Effector CD4-positive, alpha-beta T cell (primary cell): ENCODE measurements at regions not wholly inside any gene's neighbourhood (a gene's known extent, or its start where the extent isn't known, plus 50 kb on each side); places are given as distances from the start of the nearest gene placed in this dataset.

Experiments
- DNase-seq: peaks from one replicate; pipeline ENCODE4 v3.0.0-alpha.2; 2020

DNA sequence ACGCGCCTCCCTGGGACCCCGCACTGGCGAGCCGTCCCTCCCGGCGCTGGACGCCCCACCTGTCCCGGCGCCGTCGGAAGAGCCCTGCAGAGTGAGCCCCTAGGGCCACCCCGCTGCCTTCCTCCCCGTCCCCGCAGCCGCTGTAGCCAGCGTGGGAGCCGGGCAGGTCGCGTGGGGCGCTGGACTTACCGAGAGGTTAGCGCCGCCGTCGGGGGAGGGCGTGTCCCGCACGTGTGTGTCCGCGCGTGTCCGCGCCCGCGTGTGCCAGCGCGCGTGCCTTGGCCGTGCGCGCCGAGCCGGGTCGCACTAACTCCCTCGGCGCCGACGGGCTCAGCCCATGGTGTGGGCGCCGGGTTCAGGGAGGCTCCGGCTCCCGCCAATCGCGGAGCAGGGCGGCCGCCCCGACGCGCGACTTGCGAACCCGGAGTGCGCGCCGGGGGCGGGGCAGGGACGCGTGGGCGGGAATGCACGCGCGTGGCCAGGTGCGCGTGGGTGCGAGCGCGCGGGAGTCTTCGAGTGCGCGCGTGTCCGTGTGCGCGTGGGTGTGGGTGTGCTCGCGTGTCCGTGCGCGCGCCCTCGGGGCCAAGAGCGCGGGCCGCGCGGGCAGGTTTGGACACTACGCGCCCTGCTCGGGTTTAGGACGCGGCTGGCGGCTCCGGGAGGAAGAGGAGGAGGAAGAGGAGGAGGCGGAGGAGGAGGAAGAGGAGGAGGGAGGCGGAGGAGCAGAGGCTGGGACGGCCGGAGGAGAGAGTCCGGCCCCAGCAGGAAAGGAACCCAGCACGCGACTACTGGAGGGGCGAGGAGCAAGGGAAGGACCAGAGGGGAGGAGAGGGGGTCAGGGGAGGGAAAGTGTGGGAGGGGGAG lies 145.2 kb upstream of the ETS2 start:
- no peak for DNase-seq

DNA sequence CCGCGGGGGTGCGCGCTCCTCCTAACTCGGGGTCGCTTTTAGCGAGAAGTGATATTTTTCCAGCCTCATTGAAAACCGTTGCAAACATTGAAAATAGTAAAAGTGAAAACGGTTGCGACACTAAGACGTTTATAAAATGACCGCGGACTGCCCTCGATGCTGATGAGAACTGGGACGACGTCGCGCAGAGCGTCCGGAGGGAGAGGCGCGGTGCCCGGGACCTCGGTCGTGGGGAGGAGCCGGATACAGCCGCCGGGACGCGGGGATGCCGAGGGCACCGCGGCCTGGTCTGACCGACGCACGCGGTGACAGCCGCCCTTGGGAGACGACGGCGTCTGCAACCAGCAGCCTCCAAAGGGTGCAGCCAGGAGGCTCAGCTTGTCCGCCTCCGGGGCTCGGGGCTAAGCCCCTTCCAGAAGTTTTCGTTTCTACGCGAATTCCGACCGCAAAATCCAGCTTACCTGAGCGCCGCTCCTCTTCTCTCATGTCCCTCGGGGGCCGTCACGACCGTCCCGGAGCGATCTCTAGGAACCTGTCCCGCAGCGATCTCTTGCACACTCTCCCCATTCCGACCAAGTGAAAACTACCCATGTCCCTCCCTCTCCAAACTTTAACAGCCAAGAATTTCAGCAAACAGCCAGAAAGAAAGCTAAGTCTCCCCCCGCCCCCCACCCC lies 144.4 kb upstream of the ETS2 start:
- DNase-seq = no peak

DNA sequence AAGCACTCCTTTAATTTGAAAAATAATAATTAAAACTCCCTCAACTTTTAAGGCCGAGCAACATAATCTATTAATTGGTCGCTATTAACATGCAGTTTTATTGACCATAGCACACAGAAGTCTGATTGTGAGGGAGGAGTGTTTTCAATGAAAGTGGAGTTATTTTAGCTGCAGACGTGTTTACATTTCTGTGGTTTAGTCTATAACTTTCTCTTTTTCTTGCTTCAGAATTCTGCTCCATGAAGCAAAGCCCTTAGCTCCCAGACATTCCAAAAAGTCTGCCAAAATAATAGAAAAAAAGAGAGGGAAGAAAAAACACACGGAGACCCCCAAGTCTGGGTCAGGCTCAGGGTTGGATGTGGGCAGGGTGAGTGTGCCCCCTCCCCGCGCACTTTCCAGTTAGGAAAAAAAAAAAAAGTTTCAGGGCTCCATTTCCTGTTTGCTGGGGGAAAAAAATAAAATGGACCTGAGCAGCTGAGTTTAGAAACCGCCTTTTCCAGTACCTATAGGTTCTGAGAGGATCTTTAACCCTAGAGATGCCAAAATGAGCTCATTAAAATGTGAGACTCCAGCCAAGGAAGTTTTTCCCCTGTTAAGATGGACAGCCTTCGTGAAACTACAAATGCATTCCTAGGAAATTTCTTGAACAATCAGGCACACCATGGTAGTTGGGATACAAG lies 143.7 kb upstream of the ETS2 start:
- no peak for DNase-seq

DNA sequence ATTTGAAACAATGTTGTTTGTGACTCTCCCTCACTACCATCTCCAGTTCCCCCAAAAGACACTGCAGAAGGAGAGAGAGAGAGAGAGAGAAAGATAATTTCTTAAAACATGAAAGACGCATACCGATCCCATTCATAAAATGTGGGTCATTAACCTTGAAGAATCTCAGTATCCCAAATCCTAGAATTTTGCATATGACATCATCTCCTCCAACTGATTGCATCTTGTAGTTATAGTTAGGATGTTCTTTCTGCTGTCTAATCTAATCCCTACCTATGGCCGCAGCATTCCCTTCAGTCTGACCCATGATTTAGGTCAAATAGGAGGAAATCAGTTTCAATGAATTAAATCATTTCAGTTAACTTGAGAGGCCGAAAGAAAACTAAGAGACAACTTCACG lies 142.4 kb upstream of the ETS2 start:
- no peak for DNase-seq

DNA sequence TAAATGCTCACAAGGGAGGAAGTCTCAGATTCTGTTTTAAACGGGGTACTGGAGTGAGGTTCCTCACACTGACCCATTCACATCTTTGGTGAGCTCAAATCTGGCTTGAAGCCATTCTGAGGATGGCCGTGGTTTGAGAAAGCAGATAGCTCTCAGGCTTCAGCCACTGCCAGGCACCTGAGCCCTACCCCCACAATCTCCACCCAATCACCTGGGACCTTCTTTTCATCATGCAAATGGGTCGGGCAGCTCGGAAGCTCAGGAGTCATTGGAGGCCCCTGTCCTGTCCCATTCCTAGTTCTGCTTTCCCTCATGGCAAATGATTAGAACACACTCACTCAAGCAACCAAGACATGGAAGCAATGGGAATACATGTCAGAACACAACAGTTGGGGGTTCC lies 141.4 kb upstream of the ETS2 start:
- DNase-seq = no peak

DNA sequence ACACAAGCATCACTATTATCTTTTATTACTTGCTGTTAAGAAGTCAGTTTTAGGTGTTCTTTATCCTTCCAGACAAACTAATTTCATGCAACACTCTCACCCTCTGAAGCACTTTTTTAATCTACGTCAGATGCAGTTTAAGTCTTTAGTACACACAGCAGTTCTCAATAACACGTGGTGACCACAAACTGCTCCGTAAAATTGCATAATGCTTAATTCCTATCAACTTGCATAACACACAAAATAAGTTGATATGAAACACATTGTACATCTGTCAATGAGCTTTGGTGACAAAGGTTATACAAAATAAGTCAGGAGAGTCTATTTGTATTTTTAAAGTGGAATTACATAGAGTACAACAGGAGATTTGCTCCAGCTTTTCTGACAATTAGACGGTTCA lies 140.9 kb upstream of the ETS2 start:
- DNase-seq = no peak

DNA sequence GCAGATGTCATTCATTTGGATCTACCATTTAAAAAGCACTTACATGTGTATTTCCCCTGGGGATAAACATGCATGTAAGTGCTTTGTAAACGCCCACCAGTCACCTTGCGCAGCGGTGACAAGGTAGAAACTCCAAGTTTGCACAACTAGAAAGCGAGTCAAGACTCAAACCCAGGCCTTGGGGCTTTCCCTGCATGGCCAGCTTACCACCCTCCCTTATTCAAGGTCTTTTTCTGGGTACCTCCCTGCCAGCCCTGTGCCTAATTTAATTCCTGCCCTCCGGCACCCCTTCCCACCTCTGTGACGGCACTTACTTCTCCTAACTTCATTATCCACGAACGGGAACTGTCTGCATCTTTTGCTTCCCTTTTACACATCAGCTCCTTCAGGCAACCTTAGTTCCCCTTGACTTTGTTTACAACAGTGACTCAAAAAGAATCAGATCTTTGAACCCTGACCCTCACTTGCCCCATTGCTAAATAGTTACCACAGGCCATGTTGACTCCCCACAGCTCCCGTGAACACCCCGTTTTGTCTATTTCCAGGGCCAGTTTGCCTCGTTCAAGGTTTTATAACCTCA lies 138.3 kb upstream of the ETS2 start:
- no peak for DNase-seq

DNA sequence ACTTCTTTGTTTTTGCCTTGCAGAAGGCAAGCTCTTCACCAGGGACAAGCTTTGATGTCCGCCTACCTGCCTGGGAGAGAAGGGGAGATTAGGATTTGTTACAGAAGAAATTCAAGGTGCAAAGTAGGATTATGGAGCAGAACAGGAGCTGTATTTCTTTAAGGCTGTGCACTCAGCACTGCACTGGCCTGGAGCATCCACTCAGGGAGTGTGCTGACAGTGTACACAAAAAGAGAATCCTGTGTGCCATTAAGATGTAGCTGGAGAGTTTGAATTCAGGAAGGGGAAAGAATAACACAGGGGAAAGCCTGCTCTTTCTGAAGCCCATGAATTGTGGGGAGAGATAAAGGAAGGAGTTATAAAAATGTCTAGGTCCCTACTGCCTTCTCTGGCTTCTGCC lies 137.7 kb upstream of the ETS2 start:
- DNase-seq = no peak

DNA sequence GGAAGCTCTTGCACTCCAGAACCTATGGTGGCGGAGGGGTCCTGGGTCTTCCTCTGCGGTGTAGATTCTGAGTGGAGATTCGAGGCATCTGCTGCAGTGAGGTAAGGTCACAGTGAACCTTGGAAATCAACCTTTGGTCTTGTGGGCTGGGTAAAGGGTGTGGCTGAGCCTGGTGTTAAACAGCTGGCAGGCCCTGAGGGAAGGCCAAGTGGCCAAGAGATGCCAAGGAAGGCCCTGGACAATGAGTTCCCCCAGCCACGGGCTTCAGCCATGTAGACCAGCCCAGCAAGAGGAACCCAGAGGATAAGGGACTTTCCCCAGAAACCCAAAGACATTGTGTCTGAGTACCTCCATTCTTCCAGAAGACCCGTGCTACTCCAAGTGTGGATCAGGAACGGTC lies 137.2 kb upstream of the ETS2 start:
- no peak for DNase-seq

DNA sequence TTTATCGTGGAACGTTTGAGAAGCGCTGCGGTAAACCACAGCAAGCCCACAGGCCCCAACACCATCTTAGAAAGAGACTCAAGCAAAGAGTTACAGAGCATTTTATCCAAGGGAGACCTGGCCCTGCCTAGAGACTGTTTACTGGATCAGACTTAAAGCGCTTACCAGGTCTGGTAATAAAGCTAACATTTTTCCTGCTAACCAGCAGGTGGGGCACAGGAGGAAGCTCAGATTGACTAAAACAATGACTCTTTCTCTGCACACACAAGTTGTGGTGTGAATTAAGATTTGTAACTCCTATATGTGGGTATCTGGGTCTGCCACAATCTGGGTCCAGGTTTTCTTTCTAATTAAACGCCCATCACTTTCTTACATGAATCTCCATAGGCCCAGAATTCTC lies 136.5 kb upstream of the ETS2 start:
- no peak for DNase-seq

DNA sequence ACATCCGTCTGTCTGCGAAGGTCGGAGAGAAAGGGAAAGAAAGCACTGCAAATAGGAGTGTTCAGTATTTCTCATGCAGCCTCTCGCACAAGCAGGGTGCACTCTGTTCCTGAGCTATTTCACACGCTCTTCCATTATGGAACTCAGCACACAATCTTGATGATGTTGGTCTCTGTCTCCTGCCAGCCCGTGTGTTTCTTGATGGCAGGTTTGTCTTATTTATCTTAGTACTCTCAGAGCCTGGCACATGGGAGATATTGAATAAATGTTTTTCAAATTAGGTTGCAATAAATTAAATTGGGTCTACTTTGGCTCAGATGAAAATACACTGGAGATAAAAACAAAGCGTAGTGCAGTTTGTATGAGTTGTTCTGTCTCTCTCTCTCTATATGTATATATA lies 134.9 kb upstream of the ETS2 start:
- DNase-seq = no peak

DNA sequence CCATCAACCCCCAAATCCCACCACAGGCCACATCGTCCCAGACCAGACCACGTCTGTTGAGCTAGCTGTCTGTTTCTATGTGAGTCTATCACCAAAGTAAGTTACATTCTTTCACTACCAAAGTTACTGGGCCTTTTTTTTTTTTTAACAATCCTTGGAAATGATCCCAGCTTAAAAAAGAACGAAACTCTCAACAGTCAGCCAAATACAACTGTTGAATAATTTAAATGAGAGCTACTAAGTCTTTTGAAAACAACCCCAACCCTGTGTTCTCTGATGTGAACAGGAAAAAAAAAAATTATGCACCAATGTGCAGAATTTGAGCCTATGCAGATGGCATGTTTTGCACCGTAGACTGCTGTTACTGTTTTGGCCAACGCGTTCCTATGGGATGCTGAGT lies 134.0 kb upstream of the ETS2 start:
- DNase-seq = no peak

DNA sequence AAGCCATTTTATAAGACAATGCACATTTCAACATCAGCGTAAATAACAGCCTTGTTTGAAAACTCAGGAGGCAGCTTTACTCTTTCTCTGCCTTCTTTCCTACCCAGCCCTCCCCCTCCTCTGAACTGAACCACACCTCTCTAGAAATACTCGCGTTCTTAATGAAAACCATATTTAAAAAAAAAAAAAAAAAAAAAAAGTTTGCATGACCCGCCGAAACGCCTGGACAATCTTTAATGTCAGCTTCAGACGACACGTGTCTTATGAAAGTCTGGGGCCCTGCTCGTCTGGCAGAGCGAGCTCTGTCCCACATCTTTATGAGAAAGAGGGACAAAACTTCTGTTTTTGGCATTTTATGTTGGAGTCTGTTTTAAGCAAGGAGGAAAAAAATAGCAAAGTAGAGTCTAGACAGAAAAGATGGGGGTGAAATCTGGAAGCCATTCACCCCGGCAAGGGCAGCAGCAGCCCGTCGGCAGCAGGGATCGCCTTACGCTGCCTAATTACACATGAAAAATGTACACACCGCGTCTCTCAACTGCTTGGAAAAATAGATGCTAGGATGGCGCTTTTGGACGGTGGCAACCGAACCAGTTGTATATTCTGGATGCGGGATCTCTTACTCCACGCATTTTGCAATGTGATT lies 130.4 kb upstream of the ETS2 start:
- DNase-seq = no peak

DNA sequence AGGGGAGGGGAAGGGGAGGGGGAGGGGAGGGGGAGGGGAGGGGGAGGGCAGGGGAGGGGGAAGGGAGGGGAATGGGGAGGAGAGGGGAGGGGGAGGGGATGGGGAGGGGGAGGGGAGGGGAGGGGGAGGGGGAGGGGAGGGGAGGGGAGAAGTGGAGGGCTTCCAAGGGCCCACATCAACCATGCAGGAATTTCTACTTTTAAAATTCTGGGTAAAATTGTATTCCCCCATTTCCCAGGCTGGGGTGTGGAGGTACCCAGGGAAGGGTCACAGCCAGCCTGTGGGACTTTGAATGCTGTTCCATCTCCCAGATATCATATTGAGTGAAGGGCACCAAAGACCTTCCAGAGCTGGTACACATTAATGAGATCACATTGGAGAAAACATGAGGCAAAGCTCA lies 126.9 kb upstream of the ETS2 start:
- DNase-seq = no peak

DNA sequence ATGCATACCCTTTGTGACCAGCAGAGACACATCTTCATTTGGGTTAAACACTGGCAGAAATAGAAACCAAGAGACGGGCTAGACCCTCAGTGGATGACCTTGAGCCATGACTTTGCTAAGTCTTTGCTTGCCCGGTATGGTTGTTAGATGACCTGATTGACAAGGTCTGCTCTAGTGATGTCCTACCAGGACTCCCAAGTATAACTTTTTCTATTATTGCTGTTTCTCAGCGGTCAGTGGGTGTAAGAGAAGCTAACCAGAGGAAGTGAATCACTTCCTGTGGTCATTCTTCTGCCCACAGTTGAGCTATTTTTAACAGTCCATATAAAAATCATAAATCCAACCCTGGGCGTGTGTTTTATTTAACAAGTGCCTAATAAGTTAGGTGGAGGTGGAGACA lies 126.2 kb upstream of the ETS2 start:
- DNase-seq = no peak

DNA sequence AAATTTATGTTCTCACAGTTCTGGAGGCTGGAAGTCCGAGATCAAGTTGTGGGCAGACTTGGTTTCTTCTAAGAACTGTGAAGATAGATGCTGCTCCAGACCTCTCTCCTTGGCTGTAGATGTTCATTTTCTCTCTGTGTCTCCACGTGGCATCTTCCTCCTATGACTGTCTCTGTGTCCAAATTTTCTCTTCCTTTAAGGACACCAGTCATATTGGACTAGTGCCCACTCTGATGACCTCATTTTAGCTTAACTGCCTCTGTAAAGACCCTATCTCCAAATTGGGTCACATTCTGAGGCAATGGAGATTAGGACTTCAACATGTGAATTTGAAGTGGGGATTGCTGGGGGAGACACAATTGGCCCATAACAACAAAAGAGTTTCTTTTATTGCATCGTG lies 125.3 kb upstream of the ETS2 start:
- no peak for DNase-seq

DNA sequence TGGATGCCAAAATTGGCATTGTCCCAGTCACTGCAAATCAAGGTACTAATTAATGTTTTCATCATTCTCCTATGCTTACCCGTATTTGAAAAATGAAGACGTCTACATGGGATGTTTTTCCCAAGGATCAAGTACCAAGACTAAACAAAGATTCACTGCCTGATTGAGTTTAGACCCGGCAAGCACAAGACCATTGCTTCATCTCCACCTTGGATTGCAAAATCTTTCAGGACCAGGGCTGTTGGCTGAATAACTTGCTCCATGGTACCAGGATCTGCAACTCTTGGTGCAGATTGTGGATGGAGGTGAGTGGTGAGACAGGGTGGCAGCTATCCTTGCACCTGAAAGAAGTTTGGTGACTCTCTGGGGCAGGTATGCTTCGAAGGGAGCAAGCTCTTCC lies 122.5 kb upstream of the ETS2 start:
- DNase-seq = no peak

DNA sequence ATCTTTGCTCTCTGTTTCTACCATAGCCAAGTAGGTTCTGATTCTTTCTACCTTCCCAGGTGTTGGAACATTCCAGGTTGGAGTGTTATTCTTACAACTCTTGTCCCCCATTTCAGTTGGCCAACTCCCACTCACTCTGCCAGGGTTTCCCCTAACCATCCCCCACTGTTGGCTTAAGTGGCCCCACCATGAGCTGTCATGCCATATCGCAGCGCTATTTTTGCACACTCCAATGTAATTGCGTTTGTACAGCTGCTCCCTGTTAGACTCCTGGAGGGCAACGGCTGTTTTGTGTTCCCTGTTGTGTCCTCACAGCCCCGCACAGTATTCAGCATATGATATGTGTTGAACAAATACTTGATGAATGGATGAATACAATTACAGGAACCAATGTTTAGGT lies 117.7 kb upstream of the ETS2 start:
- DNase-seq = no peak

DNA sequence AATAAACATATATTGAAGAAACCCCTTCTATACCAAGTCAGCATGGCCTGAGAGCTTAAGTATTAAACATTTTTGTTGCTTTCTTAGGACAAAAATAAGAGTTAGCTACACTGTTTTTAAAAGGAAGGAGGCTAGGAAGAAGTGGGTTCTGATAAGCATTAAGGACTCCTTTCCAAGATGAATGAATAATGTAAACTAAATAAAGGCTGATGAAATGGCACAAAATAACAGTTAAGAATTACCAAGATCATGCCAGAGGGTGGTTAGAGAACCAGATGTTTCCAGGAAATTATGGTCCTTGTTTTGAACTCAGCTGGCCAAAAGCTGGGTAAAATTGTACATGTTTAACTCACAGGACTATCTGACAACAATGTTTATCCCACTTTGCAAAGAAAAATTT lies 114.1 kb upstream of the ETS2 start:
- no peak for DNase-seq

DNA sequence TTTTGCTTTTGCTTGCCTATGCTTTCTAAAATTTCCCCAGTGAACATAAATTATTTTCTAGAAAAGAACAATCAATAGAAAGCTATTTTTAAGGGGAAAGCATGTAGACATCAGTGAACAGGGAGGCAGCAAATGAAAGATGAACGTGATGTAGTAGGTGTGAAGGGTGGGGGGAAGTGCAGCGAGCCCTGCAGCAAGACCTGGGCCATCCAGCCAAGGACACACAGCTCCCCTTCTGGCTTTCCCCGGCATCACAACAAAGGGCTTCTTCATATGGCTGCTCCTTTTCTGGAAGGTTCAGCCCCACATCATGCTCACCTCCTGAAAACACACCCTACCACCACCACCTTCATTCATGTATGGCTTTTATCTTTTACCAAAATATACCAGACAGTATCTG lies 109.2 kb upstream of the ETS2 start:
- DNase-seq = no peak

DNA sequence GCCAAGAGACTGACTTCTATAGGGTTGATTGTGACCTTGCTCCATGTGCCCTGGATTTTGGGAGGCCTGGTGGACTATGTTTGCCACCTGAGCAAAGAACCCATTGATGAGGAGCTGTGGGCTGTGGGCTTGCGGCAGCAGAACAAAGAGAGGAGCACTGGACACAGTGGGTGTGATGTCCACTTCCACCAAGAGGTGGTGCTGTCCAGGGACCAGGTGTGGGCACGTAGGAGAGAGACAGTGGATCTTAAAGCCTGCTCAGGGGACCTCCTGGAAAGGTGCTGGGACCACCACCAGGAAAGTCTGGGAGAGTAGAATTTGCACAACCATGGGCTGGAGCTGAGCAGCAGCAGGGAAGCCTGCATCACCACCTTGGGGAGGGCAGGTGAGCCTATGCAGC lies 106.7 kb upstream of the ETS2 start:
- no peak for DNase-seq

DNA sequence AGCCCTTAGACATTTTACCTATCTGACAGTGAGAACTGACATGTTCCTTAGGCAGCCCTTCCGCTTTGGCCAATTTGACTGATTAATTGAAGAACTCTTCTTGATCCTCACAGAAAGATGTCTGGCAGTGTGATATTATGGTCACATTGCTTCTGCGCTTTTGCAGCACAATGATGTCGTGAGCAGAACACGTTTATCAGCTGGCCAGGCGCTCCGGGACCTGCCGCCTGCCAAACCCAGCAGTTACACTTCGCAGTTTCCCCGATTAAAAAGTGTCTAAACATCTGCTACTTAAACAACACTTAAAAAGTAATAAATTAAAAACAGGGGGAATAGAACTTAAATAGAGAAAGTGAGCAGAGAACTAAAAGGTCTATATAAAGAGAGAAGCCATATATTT lies 103.5 kb upstream of the ETS2 start:
- no peak for DNase-seq

DNA sequence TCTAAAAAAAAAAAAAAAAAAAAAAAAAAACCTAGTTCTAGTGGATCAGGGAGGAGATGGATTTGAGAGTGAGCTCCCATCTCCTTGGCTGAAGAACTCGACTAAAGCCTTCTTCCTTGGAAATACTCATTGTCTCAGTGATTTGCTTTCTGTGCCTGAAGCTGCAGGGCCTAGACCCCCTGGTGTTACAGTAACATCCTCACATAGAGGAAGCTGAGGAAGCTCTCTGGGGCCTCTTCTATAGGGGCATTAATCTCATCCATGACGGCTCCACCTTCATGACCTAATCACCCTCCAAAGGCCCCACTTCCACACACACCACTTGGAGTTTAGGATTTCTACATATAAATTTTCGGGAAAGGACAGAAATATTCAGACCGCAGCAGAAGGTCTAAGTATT lies 95.9 kb upstream of the ETS2 start:
- DNase-seq = no peak
